ENCODE measurements at regions not wholly inside any gene's neighbourhood (a gene's known extent, or its start where the extent isn't known, plus 50 kb on each side); places are given as distances from the start of the nearest gene placed in this dataset.

DNA sequence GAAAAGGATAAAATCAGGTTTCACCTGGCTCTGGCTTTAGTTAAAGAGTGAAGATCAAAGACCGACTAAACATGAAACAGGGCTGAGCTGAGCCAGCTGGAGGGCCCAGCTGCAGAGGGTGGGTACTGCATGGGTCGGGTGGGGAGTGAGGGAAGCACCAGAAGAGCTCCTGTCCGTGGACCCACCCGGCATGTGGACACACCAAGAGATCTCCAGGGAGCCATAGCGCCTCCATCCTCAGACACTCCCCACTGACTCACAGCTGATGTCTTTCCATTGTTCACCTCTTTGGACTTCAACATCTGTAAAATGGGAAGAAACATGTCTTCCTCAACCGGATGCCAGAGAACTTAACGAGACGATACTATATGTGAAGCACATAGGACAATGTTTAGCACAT, 178.3 kb upstream of the KLHL29 start:
- Histone ChIP-seq H3K4me1 (ENCODE audit: insufficient read depth) (no peaks in the 10 kb centered on the region), H3K9me3 (no peaks in the 10 kb centered on the region), H3K27me3 (no peaks in the 10 kb centered on the region), H3K4me3 (no peak overlapping the region), H3K27ac (no peak overlapping the region), H3K36me3 (no peaks in the 10 kb centered on the region)
- intact Hi-C loops (cut with DNase I), result no loop called here
- TF ChIP-seq, protein P1, sequence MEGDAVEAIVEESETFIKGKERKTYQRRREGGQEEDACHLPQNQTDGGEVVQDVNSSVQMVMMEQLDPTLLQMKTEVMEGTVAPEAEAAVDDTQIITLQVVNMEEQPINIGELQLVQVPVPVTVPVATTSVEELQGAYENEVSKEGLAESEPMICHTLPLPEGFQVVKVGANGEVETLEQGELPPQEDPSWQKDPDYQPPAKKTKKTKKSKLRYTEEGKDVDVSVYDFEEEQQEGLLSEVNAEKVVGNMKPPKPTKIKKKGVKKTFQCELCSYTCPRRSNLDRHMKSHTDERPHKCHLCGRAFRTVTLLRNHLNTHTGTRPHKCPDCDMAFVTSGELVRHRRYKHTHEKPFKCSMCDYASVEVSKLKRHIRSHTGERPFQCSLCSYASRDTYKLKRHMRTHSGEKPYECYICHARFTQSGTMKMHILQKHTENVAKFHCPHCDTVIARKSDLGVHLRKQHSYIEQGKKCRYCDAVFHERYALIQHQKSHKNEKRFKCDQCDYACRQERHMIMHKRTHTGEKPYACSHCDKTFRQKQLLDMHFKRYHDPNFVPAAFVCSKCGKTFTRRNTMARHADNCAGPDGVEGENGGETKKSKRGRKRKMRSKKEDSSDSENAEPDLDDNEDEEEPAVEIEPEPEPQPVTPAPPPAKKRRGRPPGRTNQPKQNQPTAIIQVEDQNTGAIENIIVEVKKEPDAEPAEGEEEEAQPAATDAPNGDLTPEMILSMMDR (IDR thresholded peaks at IDR 0.05), result no peak
- TF ChIP-seq EP300 (IDR thresholded peaks at IDR 0.05) (no peak), POLR2A (IDR thresholded peaks at IDR 0.05) (no peak)
- 88 to 92% (median 91%) methylated on average over 8 of the region's 8 CpGs for WGBS, 3 donors
- DNase-seq, result no peak

DNA sequence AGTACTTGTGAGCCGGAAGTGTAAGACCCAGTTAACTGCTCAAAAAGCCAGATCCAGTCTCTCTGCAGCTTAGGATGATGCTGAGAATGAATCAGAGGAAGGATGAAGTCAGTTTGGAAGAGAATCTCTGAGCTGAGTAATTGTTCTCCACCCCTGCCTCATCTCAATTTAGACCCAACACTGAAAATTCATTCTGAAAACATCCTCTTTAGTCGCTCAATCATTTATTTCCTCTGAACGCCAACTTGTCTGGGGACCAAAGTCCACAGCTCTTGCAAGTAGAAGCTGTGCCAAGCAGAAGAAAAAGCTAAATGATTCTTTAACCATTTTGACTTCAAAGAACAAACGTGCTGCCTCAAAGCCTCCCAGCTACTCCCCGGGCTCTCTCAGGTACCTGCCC, 177.1 kb upstream of the KLHL29 start:
- Histone ChIP-seq H3K4me3 (no peak overlapping the region), H3K9me3 (no peaks in the 10 kb centered on the region), H3K27me3 (no peaks in the 10 kb centered on the region), H3K36me3 (no peaks in the 10 kb centered on the region), H3K4me1 (ENCODE audit: insufficient read depth) (no peaks in the 10 kb centered on the region), H3K27ac (no peak overlapping the region)
- no peak for DNase-seq
- 79 to 86% (median 80%) methylated on average over 5 of the region's 5 CpGs for WGBS, 3 donors
- no peak for TF ChIP-seq EP300 (IDR thresholded peaks at IDR 0.05)
- TF ChIP-seq, protein P1 (IDR thresholded peaks at IDR 0.05), result no peak
- TF ChIP-seq POLR2A (IDR thresholded peaks at IDR 0.05), result no peak
- intact Hi-C loops (cut with DNase I), result no loop called here

DNA sequence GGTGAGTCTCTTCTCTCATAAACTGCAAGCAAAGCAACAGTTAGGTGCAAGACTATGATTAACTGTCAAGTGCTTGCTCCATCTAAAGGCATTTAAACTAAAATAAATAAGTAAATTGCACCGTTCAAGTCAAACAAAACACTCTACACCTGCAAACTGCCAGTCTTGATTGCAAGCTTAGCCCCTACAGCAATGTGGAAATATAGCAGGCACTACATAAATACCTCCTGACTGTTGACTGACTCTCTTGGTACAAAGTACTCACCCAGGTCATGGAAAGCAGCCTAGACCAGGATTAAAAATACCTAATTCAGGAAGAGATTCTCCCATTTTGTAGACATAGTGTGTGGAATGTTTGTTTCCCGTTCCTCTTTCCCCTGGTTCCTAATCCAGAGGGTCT, 176.6 kb upstream of the KLHL29 start:
- intact Hi-C loops (cut with DNase I), result no loop called here
- no peak for DNase-seq
- WGBS, 3 donors, result 45 to 57% (median 46%) methylated on average over 2 of the region's 2 CpGs
- Histone ChIP-seq H3K27ac (no peak overlapping the region), H3K36me3 (no peaks in the 10 kb centered on the region), H3K9me3 (no peaks in the 10 kb centered on the region), H3K27me3 (no peaks in the 10 kb centered on the region), H3K4me3 (no peak overlapping the region), H3K4me1 (ENCODE audit: insufficient read depth) (no peaks in the 10 kb centered on the region)
- TF ChIP-seq POLR2A (IDR thresholded peaks at IDR 0.05) (no peak), EP300 (IDR thresholded peaks at IDR 0.05) (no peak)
- TF ChIP-seq, protein P1 (IDR thresholded peaks at IDR 0.05), result no peak

DNA sequence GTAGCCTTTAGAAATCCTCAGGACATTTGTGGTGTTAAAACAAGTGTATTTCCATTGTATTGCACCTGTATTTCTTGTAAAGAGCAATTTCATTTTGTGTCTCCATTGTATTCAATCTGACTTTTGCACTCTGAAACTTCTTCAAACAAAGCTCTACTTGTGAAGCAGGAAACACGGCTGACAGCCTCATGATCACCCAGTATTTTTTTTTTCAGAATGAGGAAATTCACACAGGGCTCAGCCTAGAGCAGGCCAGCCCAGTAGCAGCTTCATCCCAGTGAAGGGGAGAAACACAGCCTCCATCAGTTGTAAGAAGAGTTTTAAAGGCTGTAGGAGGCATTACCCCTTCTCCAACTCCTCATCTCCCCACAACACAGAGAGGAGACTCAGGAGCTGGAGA, 175.9 kb upstream of the KLHL29 start:
- H3K4me1 ChIP-seq (ENCODE audit: insufficient read depth), result no peaks in the 10 kb centered on the region
- no peaks in the 10 kb centered on the region for H3K36me3 ChIP-seq
- intact Hi-C loops (cut with DNase I), result no loop called here
- WGBS, 3 donors, result 0 to 21% (median 0%) methylated on average over 1 of the region's 1 CpG
- H3K4me3 ChIP-seq, result no peak overlapping the region
- no peaks in the 10 kb centered on the region for H3K27me3 ChIP-seq
- TF ChIP-seq POLR2A (IDR thresholded peaks at IDR 0.05) (no peak), EP300 (IDR thresholded peaks at IDR 0.05) (no peak)
- TF ChIP-seq, protein P1 (IDR thresholded peaks at IDR 0.05), result no peak
- H3K9me3 ChIP-seq, result no peaks in the 10 kb centered on the region
- no peak for DNase-seq
- no peak overlapping the region for H3K27ac ChIP-seq

Measured in ovary (tissue), 7 donors.